Fibroblast of villous mesenchyme (primary cell): ENCODE measurements at regions not wholly inside any gene's neighbourhood (a gene's known extent, or its start where the extent isn't known, plus 50 kb on each side); places are given as distances from the start of the nearest gene placed in this dataset.

ENCODE experiments used
- DNase-seq: peaks from one replicate; pipeline ENCODE4 v3.0.0-alpha.2; 2010; ENCODE audit warnings: low read depth
- H3K4me3 ChIP-seq: 2 replicates; pipeline ENCODE4 v1.5.1; 2011; ENCODE audit warnings: low read depth, mild to moderate bottlenecking, low read length
- TF ChIP-seq, protein P1 (sequence below): IDR thresholded peaks from 2 replicates; pipeline ENCODE4 v1.5.1; 2012; ENCODE audit warnings: low read depth, mild to moderate bottlenecking, low read length; ENCODE audit not compliant: insufficient read depth

DNA sequence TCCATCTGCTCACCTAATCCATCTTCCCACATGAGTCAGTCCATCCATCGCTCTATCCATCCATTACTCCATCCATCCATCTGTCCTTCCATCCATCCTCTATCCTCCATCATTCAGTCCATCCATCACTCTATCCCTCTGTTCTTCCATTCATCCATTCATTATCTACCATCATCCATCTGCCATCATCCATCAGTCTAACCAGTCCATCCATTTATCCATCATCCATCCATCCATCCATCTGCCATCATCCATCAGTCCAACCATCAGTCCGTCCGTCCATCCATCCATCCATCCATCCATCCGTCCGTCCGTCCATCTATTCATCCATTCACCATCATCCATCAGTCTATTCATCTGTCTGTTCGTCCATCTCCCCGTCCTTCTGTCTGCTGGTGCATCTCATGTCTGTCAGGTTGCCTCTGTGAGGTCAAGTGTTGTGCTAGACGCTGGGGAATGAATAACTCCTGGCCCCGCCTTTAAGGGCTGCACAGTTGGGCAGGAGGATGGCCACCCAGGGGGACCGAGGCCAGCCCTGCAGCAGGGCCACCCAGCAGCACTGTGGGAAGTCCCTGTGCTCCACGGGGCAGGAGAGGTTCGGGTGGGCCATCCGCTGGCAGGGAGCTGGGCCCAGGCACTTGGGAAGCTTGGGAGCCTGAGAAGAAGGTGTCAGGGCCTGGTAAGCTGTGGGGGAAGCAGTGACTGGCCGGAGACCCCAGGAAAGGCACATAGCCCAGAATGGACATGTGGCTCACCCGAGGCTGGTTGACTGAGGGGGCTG is 137.1 kb downstream of the CTTN start:
- DNase-seq, result no peak
- H3K4me3 ChIP-seq, result no peak overlapping the region
- TF ChIP-seq, protein P1, sequence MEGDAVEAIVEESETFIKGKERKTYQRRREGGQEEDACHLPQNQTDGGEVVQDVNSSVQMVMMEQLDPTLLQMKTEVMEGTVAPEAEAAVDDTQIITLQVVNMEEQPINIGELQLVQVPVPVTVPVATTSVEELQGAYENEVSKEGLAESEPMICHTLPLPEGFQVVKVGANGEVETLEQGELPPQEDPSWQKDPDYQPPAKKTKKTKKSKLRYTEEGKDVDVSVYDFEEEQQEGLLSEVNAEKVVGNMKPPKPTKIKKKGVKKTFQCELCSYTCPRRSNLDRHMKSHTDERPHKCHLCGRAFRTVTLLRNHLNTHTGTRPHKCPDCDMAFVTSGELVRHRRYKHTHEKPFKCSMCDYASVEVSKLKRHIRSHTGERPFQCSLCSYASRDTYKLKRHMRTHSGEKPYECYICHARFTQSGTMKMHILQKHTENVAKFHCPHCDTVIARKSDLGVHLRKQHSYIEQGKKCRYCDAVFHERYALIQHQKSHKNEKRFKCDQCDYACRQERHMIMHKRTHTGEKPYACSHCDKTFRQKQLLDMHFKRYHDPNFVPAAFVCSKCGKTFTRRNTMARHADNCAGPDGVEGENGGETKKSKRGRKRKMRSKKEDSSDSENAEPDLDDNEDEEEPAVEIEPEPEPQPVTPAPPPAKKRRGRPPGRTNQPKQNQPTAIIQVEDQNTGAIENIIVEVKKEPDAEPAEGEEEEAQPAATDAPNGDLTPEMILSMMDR, result no peak

DNA sequence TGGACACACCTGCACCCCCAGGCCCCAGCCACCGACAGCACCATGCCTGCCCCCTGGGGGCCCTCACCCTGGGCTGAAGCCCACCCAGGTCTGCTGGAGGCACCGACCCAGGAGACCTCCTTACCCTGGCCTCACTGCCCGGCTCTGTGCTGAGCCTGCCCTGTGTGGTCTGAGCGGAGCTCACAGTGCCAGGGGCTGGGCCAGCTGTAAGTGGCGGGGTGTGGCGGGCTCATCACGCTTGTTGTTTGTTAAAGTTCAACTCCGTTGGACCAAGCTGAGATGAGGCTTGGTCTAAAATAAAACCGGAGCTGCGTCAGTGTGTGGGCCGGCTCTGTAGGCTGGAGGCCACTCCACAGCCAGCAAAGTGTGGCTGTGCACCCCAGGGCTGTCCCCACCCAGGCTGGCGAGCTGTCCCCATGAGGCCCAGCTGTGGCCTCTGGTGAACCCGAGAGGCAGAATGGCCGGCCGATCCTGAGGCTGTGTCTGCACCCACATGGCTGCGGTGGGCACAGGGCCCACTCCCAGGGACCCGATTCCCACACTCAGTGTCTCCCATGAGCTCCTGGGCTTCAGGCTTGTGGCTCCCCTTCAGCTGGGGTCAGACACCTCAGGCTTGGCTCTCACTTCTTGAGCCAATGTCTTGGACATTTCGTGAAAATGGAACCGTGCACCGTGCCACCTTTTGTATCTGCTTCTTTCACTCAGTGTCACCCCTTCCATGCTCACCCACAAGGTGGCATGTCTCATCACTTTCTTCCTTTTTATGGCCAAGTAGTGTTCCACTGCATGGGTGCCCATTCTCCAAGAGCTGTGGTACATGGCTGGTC is 137.9 kb downstream of the CTTN start:
- DNase-seq, result no peak

DNA sequence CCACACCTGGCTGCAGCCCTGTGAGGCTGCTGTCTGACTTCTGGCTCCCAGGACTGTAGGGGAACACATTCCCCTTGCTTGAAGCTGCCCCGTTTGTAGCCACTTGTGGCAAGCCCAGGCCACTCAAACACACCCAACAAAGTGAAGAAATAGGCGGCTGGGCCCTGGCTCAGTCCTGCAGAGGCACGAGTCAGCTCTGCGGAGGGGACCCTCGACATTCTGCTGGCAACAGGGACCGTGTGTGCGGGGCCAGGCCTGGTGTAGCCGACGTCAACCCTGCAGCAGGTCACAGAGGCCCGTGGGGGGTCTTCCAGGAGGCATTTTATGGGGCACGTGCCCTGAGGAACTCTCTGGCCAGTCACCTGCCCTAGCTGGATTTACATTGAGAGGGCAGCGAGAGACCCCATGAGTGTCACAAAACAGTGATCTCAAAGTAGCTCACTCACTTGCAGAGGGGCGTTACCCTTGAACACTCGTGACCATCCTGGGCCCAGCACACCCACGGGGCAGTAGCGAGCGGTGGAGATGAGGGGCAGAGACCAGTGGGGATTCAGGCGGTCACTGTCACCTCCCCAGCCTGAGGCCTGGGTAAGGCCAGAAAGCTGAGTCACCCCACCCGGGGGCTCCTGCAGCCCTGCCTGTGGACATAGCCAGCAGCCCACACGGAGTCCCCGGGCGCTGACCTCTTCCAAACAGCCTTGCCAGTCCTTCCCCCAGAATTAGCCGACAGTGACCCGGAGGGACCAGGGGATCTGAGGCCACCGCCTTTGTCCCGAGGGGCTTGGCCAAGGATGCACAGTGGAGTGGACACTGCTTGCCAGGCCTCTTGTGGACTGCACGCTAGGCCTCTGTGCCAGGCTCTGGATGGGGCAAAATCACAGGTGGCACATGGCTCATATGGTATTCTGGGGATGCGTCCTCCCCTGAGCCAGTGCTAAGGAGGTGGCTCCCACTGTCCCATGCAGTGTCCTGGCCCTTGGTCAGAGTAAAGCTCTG is 139.5 kb downstream of the CTTN start:
- DNase-seq, result no peak
- no peak overlapping the region for H3K4me3 ChIP-seq
- TF ChIP-seq, protein P1, result no peak

More for the DNA sequence above, 137.9 kb downstream of the CTTN start:
- TF ChIP-seq, protein P1, result no peak
- no peak overlapping the region for H3K4me3 ChIP-seq

DNA sequence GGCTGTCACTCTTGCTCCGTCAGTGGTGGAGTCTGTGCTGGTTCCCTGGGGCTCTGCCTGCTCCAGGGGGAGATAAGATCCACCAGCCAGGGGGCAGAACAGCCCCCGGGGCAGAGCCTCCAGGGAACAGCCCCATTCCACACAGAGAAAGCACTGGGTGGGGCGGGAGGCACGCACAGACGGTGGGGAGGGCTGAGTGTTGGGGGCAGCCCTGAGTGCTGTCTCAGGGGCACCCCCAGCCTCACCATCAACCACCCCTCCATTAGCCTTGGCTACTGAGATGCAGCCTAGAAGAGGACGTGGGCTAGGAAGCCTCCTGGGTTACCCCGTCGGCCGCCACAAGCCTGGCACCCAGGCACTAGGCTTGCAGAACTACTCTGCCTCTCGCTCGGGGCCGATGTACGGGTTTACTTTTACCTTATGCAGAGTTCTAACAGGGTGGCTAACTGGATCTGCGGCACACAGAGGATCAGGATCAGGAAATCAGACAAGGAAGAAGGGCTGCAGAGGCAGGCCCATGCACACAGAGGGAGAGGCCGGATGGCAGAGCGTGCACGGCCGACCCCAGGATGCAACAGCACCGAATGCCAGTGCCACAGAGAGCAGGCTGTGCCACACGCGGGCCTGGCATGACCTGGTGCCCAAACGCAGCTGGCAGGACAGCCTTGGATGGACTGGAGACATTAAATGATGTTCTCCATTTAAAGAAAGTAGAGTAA is 140.5 kb downstream of the CTTN start:
- TF ChIP-seq, protein P1, result no peak
- DNase-seq, result no peak
- H3K4me3 ChIP-seq, result no peak overlapping the region

DNA sequence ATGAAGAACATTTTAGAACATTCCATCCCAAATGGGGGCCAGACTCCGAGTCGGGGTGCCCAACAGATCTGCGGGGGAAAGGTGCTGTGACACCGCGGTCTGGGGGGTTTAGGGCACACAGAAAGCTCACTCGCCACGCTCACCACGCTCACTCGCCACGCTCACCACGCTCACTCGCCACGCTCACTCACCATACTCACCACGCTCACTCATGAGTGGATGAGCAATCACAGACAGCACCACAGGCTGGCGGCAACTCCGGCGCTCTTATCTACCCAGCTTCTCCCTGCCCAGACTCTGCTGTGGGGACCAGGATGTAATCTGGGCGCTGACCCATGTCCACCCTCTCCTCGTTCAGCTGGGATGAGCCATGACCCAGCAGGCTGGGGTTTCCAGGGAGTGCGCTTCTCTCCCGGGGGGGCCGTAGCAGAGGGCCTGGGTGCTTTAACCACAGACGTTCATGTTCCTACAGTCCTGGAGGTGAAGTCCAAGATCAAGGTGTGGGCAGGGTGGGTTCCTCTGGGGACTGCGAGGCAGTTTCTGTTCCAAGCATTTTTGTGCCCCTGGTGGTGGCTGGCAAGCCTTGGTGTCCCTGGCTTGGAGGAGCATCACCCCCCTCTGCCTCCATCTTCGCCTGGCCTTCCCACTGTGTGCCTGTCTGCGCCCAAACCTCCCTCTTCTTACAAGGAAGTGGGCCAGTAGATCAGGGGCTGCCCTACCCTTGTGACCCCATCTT is 141.2 kb downstream of the CTTN start:
- no peak overlapping the region for H3K4me3 ChIP-seq
- TF ChIP-seq, protein P1, result no peak
- DNase-seq, result no peak
